Fibroblast of the aortic adventitia (primary cell): ENCODE measurements at regions not wholly inside any gene's neighbourhood (a gene's known extent, or its start where the extent isn't known, plus 50 kb on each side); places are given as distances from the start of the nearest gene placed in this dataset.
A peak's percentile ranks its signal among the peaks of the same experiment; 100 is the strongest.
"Not testable (repeated sequence)": the region's sequence is repeated elsewhere in the genome, so short reads cannot be mapped to it uniquely, and the experiment has no call there.

Experiments used
- DNase-seq: peaks from one replicate; pipeline ENCODE4 v3.0.0-alpha.2; 2010; ENCODE audit warnings: low read depth
- H3K4me3 ChIP-seq: 2 replicates; pipeline ENCODE4 v1.5.1; 2011; ENCODE audit warnings: low read depth, mild to moderate bottlenecking, control low read depth, low read length, moderate library complexity
- CTCF ChIP-seq: IDR thresholded peaks from 2 replicates; pipeline ENCODE4 v1.5.1; 2011; ENCODE audit warnings: mild to moderate bottlenecking, low read length, control low read depth, inconsistent platforms; ENCODE audit not compliant: insufficient read depth

GRCh38 chr22:27609451-27609888 lies 192.1 kb downstream of the MN1 start:
- DNase-seq: no peak
- TF ChIP-seq CTCF: no peak
- H3K4me3 ChIP-seq: no peak overlapping the region

DNA sequence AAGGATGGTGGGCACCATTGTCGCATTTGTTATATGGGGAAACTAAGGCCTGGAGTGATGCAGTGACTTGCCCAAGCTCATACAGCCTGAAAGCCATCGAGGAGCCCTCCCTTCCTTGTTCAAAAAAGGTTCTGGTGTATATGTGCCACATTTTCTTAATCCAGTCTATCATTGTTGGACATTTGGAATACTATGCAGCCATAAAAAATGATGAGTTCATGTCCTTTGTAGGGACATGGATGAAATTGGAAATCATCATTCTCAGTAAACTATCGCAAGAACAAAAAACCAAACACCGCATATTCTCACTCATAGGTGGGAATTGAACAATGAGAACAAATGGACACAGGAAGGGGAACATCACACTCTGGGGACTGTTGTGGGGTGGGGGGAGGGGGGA lies 191.4 kb downstream of the MN1 start:
- not testable (repeated sequence) for DNase-seq, H3K4me3 ChIP-seq

GRCh38 chr22:27610863-27611786 lies 190.4 kb downstream of the MN1 start:
- no peak for TF ChIP-seq CTCF
- H3K4me3 ChIP-seq: no peak overlapping the region
- no peak for DNase-seq

GRCh38 chr22:27612115-27612514 lies 189.4 kb downstream of the MN1 start:
- no peak for TF ChIP-seq CTCF
- DNase-seq: no peak
- no peak overlapping the region for H3K4me3 ChIP-seq

- H3K4me3 ChIP-seq: no peak overlapping the region
- TF ChIP-seq CTCF: no peak
- DNase-seq: no peak
Observed at GRCh38 chr22:27613099-27614005, 188.2 kb downstream of the MN1 start.

DNA sequence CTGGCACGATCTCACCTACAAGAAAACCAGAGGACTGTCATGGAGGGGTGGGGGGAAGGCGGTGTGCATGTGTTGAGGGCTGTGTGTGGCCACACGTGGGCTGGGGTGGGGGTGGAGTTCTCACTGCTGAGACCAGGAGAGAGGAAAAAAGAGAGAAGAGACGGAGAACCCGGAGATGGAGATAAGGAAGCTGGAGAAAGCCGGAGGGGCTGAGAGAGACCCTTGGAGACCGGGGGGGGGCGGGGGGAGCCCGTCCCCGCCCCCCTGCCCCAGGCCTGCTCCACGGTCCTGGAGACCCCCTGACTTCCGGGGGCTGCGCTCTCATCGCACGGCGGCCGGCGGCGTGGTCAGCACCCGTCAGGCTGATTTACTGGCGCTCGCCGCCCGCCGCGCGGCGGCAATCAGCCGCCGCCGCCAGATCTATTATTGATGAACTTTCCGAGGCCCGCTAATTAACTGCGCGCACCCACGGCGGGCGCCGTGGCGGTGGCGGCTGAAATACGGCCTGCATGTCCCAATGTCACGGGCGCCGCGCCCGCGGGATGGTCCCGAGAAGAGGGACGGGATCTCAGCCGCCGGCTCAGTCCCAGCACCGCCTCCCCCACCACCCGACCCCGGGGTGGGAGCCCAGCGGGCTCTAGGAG lies 187.4 kb downstream of the MN1 start:
- no peak for DNase-seq
- peak overlapping the region; percentile 31 for H3K4me3 ChIP-seq
- no peak for TF ChIP-seq CTCF

- H3K4me3 ChIP-seq: no peak overlapping the region
- DNase-seq: no peak
- TF ChIP-seq CTCF: no peak
Observed at GRCh38 chr22:27614650-27615007, 186.9 kb downstream of the MN1 start.
